ENCODE measurements at regions not wholly inside any gene's neighbourhood (a gene's known extent, or its start where the extent isn't known, plus 50 kb on each side); places are given as distances from the start of the nearest gene placed in this dataset.

- no peak overlapping the region for H3K4ac ChIP-seq (replicated peaks; ENCODE audit: insufficient read length, low read depth, low read length)
- POLR2A ChIA-PET (ENCODE audit: partially characterized antibody): no interaction called here
- FAIRE-seq (no peak), DNase-seq (ENCODE audit: low read depth in 1 of 2, low spot score in 2 of 2) (no peak)
- H3K4me1 ChIP-seq (replicated peaks in 1 of 4; ENCODE audit: control insufficient read depth in 3 of 4, insufficient read depth in 4 of 4, low read length in 3 of 4): no peaks in the 10 kb centered on the region
- H3K14ac ChIP-seq (ENCODE audit: insufficient read length): no peak overlapping the region
- peaks cover 0 to 11% of the 10 kb centered on the region in 2 experiments; a peak in 2 of 4 replicates for H3K9me3 ChIP-seq (ENCODE audit: insufficient read depth in 2 of 2, low read depth in 1 of 2, low read length in 1 of 2)
- no peak overlapping the region for H4K8ac ChIP-seq (ENCODE audit: extremely low read depth, insufficient read depth, low read length)
- no peaks in the 10 kb centered on the region for H3K79me2 ChIP-seq (ENCODE audit: control insufficient read depth in 1 of 2, insufficient read depth in 2 of 2, low read length in 2 of 2)
- TF ChIP-seq CREB1 (IDR thresholded peaks at IDR 0.05) (no peak), SRF (IDR thresholded peaks at IDR 0.05; ENCODE audit: low read depth, low read length) (no peak), SP1 (IDR thresholded peaks at IDR 0.05; ENCODE audit: low read depth, low read length) (no peak), BRCA1 (IDR thresholded peaks at IDR 0.05; ENCODE audit: low read depth, low read length) (no peak), SIN3A (conservative IDR thresholded peaks at IDR 0.05 in 1 of 2, IDR thresholded peaks at IDR 0.05 in 1 of 2; ENCODE audit: low read depth in 1 of 2, low read length in 2 of 2) (no peak), KDM4A (IDR thresholded peaks at IDR 0.05; ENCODE audit: low read depth, low read length, severe bottlenecking) (no peak), CEBPB (IDR thresholded peaks at IDR 0.05; ENCODE audit: low read depth, low read length) (no peak), SUZ12 (IDR thresholded peaks at IDR 0.05; ENCODE audit: low read length) (no peak), KDM5A (IDR thresholded peaks at IDR 0.05; ENCODE audit: low read length) (no peak), CBX8 (IDR thresholded peaks at IDR 0.05; ENCODE audit: borderline replicate concordance, low read depth, low read length) (no peak), MAFK (IDR thresholded peaks at IDR 0.05; ENCODE audit: low read depth, low read length) (no peak), RNF2 (IDR thresholded peaks at IDR 0.05; ENCODE audit: borderline replicate concordance, low read depth, low read length, missing control alignments, poor library complexity, severe bottlenecking) (no peak)
- no peaks in the 10 kb centered on the region for H3K36me3 ChIP-seq (ENCODE audit: control insufficient read depth in 2 of 4, insufficient read depth in 4 of 4, low read length in 3 of 4)
- H3K18ac ChIP-seq (ENCODE audit: extremely low read depth, low read length): no peak overlapping the region
- no peak overlapping the region for H2BK15ac ChIP-seq (ENCODE audit: low read length)
- no peaks in the 10 kb centered on the region for H3K79me1 ChIP-seq (ENCODE audit: low read depth, low read length)
- no peak overlapping the region for H4K91ac ChIP-seq (replicated peaks; ENCODE audit: insufficient read length, low read length)
- no peak overlapping the region for H3K4me2 ChIP-seq (ENCODE audit: insufficient read depth in 1 of 2, low read depth in 2 of 2, low read length in 2 of 2)
- H2AFZ ChIP-seq (ENCODE audit: low read length): no peak overlapping the region
- H2BK5ac ChIP-seq (ENCODE audit: low read depth, low read length): no peak overlapping the region
- H3K9ac ChIP-seq (replicated peaks in 1 of 4; ENCODE audit: extremely low read depth in 1 of 4, low read depth in 3 of 4, low read length in 3 of 4): no peak overlapping the region
- no peak overlapping the region for H2BK20ac ChIP-seq (ENCODE audit: low read length)
- H3K27me3 ChIP-seq (replicated peaks in 1 of 4; ENCODE audit: control insufficient read depth in 3 of 4, extremely low read depth in 1 of 4, insufficient read depth in 3 of 4, low read length in 3 of 4): no peaks in the 10 kb centered on the region
- H2BK120ac ChIP-seq (replicated peaks; ENCODE audit: low read depth, low read length): no peak overlapping the region
- H4K20me1 ChIP-seq (replicated peaks in 1 of 2; ENCODE audit: control insufficient read depth in 1 of 2, insufficient read depth in 2 of 2, low read length in 2 of 2): no peaks in the 10 kb centered on the region
- CTCF ChIA-PET (ENCODE audit: partially characterized antibody): no interaction called here
- no peak overlapping the region for H3K4me3 ChIP-seq (ENCODE audit: extremely low read depth in 1 of 4, insufficient read depth in 2 of 4, low read depth in 3 of 4, low read length in 4 of 4)
- WGBS, 2 experiments (ENCODE audit: extremely low coverage in 1 of 2, insufficient coverage in 1 of 2, insufficient read length in 1 of 2, insufficient replicate concordance in 2 of 2, low coverage in 1 of 2, low lambda C conversion rate in 2 of 2, missing lambda C conversion rate in 1 of 2): 93% methylated on average over 5 of the region's 5 CpGs; no CpG with 5 or more reads in 1 of the 2 experiments
- H3K23me2 ChIP-seq (ENCODE audit: low read depth, low read length): no peaks in the 10 kb centered on the region
- no peak overlapping the region for H4K5ac ChIP-seq (ENCODE audit: insufficient read length, low read depth, low read length)
- no peak overlapping the region for H2AK5ac ChIP-seq (ENCODE audit: low read depth, low read length)
- no peak overlapping the region for H2BK12ac ChIP-seq (ENCODE audit: low read depth, low read length)
- H3K27ac ChIP-seq (ENCODE audit: low read depth, low read length): no peak overlapping the region
- H3K56ac ChIP-seq (replicated peaks; ENCODE audit: insufficient read length, low read depth, low read length): no peak overlapping the region
- no peak overlapping the region for H3K23ac ChIP-seq (ENCODE audit: insufficient read length)
These were observed 169.4 kb upstream of the JAG1 start for GRCh38 chr20:10843146-10843711.

Measured in H1 (cell line).